PC-9 (cell line): ENCODE measurements at regions not wholly inside any gene's neighbourhood (a gene's known extent, or its start where the extent isn't known, plus 50 kb on each side); places are given as distances from the start of the nearest gene placed in this dataset.

ENCODE experiments used
- BruUV-seq: library from RNA; stranded (reverse); fragments of 400-500 nt; replicated peaks from 2 replicates; lab custom pipeline; 2021; lab: Mats Ljungman, UMichigan
- CTCF ChIA-PET: fragments of 300-600 bp; sonication (Branson Sonifier 250); formaldehyde crosslinking; loops from one replicate; lab custom pipeline; 2022; ENCODE audit warnings: antibody characterized with exemption; lab: Charles Lee
- POLR2A ChIA-PET: fragments of 300-600 bp; sonication (Branson Sonifier 250); formaldehyde crosslinking; loops from one replicate; lab custom pipeline; 2022; ENCODE audit warnings: antibody characterized with exemption; ENCODE audit not compliant: unreplicated experiment; lab: Charles Lee
- DNase-seq, 2 experiments: peaks; one replicate each; pipeline versions ENCODE4 v3.0.0 to v3.0.0-alpha.2; 2015 to 2022; ENCODE audit warnings: mixed read lengths in 1 of 2
- H2AFZ ChIP-seq: fragments of 200-600 bp; sonication (generic); 2 replicates; pipeline ENCODE4 v1.8.1; 2017; ENCODE audit warnings: antibody characterized with exemption
- H3F3A ChIP-seq: fragments of 200-600 bp; sonication (generic); 2 replicates; pipeline ENCODE4 v1.8.1; 2017; ENCODE audit warnings: antibody characterized with exemption, mild to moderate bottlenecking, low read depth; ENCODE audit not compliant: insufficient read depth
- H3K27ac ChIP-seq: fragments of 200-600 bp; sonication (generic); 2 replicates; pipeline ENCODE4 v1.6.1; 2016; ENCODE audit warnings: mixed run types
- H3K27me3 ChIP-seq: fragments of 200-600 bp; sonication (generic); 2 replicates; pipeline ENCODE4 v1.6.1; 2016; ENCODE audit warnings: low read depth, mixed run types; ENCODE audit not compliant: insufficient read depth
- H3K36me3 ChIP-seq: fragments of 200-600 bp; sonication (generic); 2 replicates; pipeline ENCODE4 v1.6.1; 2016; ENCODE audit warnings: low read depth, mixed run types
- H3K4me1 ChIP-seq: fragments of 200-600 bp; sonication (generic); replicated peaks from 2 replicates; pipeline ENCODE4 v1.6.1; 2016; ENCODE audit warnings: mixed run types; ENCODE audit not compliant: insufficient read depth
- H3K4me2 ChIP-seq: fragments of 200-600 bp; sonication (generic); 2 replicates; pipeline ENCODE4 v1.6.1; 2017; ENCODE audit warnings: mixed run types
- H3K4me3 ChIP-seq: fragments of 200-600 bp; sonication (generic); 2 replicates; pipeline ENCODE4 v1.6.1; 2016; ENCODE audit warnings: mixed run types
- H3K79me2 ChIP-seq: fragments of 200-600 bp; sonication (generic); 2 replicates; pipeline ENCODE4 v1.6.1; 2017; ENCODE audit warnings: low read depth, mixed run types
- H3K9me2 ChIP-seq: fragments of 200-600 bp; sonication (generic); 2 replicates; pipeline ENCODE4 v1.8.1; 2017; ENCODE audit warnings: mild to moderate bottlenecking; ENCODE audit not compliant: insufficient read depth
- H3K9me3 ChIP-seq: fragments of 200-600 bp; sonication (generic); 2 replicates; pipeline ENCODE4 v1.8.1; 2016; ENCODE audit warnings: low read depth; ENCODE audit not compliant: insufficient read depth
- H4K20me1 ChIP-seq: fragments of 200-600 bp; sonication (generic); 2 replicates; pipeline ENCODE4 v1.8.1; 2017; ENCODE audit not compliant: insufficient read depth
- CTCF ChIP-seq: fragments of 200-600 bp; sonication (generic); conservative IDR thresholded peaks from 2 replicates; pipeline ENCODE4 v1.6.1; 2017; ENCODE audit warnings: mixed run types, antibody characterized with exemption, mild to moderate bottlenecking, moderate library complexity
- EZH2 ChIP-seq: fragments of 200-600 bp; sonication (generic); IDR thresholded peaks from 2 replicates; pipeline ENCODE4 v1.8.0; 2017; ENCODE audit warnings: antibody characterized with exemption, low read depth
- intact Hi-C: fragments of 100-400 bp; cut with micrococcal nuclease; formaldehyde crosslinking; loops from one replicate; pipeline ENCODE4 v1.10.0; 2022; ENCODE audit not compliant: unreplicated experiment

GRCh38 chr2:66322506-66323260 lies 112.2 kb upstream of the MEIS1 start:
- POLR2A ChIA-PET = no interaction called here

GRCh38 chr2:66318009-66318561 lies 116.8 kb upstream of the MEIS1 start:
- Histone ChIP-seq H3K4me2 (no peak overlapping the region), H3K79me2 (no peaks in the 10 kb centered on the region), H3K9me2 (no peaks in the 10 kb centered on the region), H3K27me3 (no peaks in the 10 kb centered on the region), H2AFZ (no peak overlapping the region), H3K27ac (no peak overlapping the region), H3F3A (no peaks in the 10 kb centered on the region), H3K4me3 (no peak overlapping the region), H3K36me3 (no peaks in the 10 kb centered on the region), H3K9me3 (no peaks in the 10 kb centered on the region), H4K20me1 (no peaks in the 10 kb centered on the region), H3K4me1 (no peaks in the 10 kb centered on the region)
- TF ChIP-seq EZH2 (no peak), CTCF (no peak)
- CTCF ChIA-PET = no interaction called here
- BruUV-seq = no TSS peak
- no peak for DNase-seq
- POLR2A ChIA-PET = no interaction called here
- intact Hi-C loops = no loop called here

More at GRCh38 chr2:66322506-66323260, 112.2 kb upstream of the MEIS1 start:
- H3K36me3 ChIP-seq = no peaks in the 10 kb centered on the region
- no peaks in the 10 kb centered on the region for H3K79me2 ChIP-seq
- intact Hi-C loops = no loop called here
- no TSS peak for BruUV-seq
- H3K27me3 ChIP-seq = no peaks in the 10 kb centered on the region
- H3K9me3 ChIP-seq = no peaks in the 10 kb centered on the region
- H3K4me3 ChIP-seq = no peak overlapping the region
- no peak overlapping the region for H3K4me2 ChIP-seq
- no peak overlapping the region for H3K27ac ChIP-seq
- TF ChIP-seq CTCF = no peak
- TF ChIP-seq EZH2 = no peak
- no peaks in the 10 kb centered on the region for H4K20me1 ChIP-seq
- no peaks in the 10 kb centered on the region for H3F3A ChIP-seq
- DNase-seq = no peak
- no peaks in the 10 kb centered on the region for H3K9me2 ChIP-seq
- CTCF ChIA-PET = no interaction called here
- H2AFZ ChIP-seq = no peak overlapping the region
- H3K4me1 ChIP-seq = no peaks in the 10 kb centered on the region

- no peaks in the 10 kb centered on the region for H3K79me2 ChIP-seq
- no peaks in the 10 kb centered on the region; the same call in 1 of the 2 replicates for H3K9me3 ChIP-seq
- H2AFZ ChIP-seq = no peak overlapping the region
- intact Hi-C loops = no loop called here
- H3K4me1 ChIP-seq = no peaks in the 10 kb centered on the region
- H3K27me3 ChIP-seq = no peaks in the 10 kb centered on the region
- no TSS peak for BruUV-seq
- no peak overlapping the region for H3K4me2 ChIP-seq
- POLR2A ChIA-PET = no interaction called here
- H3K4me3 ChIP-seq = no peak overlapping the region
- H3K27ac ChIP-seq = no peak overlapping the region
- DNase-seq = no peak
- no peaks in the 10 kb centered on the region for H3K36me3 ChIP-seq
- no peak for TF ChIP-seq CTCF
- no peak for TF ChIP-seq EZH2
- CTCF ChIA-PET = no interaction called here
- no peaks in the 10 kb centered on the region for H4K20me1 ChIP-seq
- no peaks in the 10 kb centered on the region for H3K9me2 ChIP-seq
- H3F3A ChIP-seq = no peaks in the 10 kb centered on the region
Measured at GRCh38 chr2:66317268-66317890, 117.5 kb upstream of the MEIS1 start.
